HG02943 (cell line): ENCODE measurements at regions not wholly inside any gene's neighbourhood (a gene's known extent, or its start where the extent isn't known, plus 50 kb on each side); places are given as distances from the start of the nearest gene placed in this dataset.
"Not testable (repeated sequence)": the region's sequence is repeated elsewhere in the genome, so short reads cannot be mapped to it uniquely, and the experiment has no call there.

Experiments used
- ATAC-seq: cut with Tn5 transposase; IDR thresholded peaks from one replicate; pipeline ENCODE4 v1.9.1; 2021; ENCODE audit warnings: mild to moderate bottlenecking, low read depth, moderate library complexity; ENCODE audit not compliant: unreplicated experiment

- no peak for ATAC-seq
Measured at GRCh38 chr5:126236994-126237393, 186.2 kb upstream of the GRAMD2B start.

DNA sequence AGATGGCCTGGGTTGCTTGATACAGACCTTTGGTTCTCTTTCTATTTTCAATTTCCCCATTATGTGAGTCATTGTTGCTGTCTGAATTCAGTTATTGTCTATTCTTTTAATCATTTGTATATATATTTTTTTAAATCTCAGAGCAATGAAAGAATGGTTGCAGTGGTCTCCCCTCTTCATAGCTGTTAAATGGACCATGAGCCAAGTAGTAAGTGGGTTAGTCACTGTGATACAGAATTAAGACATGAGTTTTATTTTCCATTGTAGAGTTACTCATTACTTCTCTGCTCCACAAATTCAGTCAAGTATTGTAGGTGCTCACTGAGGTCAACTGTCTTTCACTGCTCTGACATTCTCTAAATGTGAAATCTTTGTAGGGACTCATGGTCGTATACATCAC lies 174.6 kb upstream of the GRAMD2B start:
- ATAC-seq: no peak

- ATAC-seq: no peak
Measured at GRCh38 chr5:126251024-126251423, 172.2 kb upstream of the GRAMD2B start.

DNA sequence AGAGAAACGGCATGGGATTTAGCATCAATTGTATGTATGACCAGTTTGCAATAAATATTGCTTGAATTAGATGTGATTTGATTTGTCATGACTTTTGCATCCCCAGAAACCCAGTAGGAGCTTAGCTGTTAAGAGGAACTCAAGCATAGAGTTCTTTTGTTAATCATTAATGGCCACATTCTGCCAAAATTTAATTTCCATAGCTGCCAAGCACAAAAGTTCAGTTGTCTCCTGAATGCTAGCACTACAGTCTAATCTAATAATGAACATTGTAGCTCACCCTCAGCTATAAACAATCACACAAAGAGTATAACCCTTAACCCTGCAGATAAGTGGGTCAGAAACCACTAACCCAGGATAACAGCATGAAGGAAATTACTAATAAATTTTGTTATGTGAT lies 169.8 kb upstream of the GRAMD2B start:
- no peak for ATAC-seq

DNA sequence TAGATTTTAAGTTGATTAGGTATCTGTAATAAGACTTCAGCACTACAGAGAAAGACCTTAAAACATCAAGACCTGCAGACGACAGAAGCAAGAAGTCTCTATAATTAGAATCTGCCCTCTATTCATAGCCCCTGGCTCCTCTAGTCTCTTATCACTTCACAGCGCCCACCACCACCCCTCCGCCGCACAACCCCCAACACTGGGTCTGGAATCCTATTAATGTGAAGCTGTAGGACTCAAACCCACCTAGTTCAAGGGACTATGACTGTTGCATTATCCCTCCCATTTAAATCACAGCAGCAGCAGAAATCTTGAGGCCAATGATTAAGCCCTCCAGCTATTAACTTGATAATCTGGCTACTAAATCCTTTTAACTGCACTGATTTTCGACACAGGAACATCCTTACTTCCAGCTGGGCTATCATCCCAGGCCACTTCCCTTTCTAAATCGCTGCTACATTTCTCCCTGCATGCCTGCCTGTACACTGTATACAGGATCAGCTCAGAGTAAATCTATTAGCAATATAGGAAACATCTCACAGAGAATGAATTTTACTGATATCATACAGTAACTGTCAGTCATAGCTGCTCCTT lies 159.5 kb upstream of the GRAMD2B start:
- ATAC-seq: no peak

DNA sequence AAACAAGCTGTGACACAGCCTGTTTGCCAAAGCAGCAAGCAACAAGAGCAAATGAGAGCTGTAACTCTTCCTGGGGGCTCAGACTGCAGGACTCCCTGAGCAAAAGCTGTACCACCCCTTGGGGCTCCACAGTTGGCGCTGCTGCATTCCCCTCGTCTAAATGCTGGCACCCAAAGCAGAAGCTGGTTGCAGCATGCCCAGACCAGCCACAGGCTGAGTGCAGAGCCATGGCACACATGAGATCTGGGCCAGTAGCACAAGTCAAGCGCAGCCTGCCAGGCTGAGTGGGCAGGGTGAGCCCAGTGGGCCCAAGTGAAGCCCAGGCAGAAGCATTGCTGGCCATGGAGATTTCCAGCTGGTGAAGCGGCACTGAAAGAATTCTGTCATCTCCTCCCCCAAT lies 157.3 kb upstream of the GRAMD2B start:
- no peak for ATAC-seq

- no peak for ATAC-seq
Measured at GRCh38 chr5:126267438-126267837, 155.8 kb upstream of the GRAMD2B start.

DNA sequence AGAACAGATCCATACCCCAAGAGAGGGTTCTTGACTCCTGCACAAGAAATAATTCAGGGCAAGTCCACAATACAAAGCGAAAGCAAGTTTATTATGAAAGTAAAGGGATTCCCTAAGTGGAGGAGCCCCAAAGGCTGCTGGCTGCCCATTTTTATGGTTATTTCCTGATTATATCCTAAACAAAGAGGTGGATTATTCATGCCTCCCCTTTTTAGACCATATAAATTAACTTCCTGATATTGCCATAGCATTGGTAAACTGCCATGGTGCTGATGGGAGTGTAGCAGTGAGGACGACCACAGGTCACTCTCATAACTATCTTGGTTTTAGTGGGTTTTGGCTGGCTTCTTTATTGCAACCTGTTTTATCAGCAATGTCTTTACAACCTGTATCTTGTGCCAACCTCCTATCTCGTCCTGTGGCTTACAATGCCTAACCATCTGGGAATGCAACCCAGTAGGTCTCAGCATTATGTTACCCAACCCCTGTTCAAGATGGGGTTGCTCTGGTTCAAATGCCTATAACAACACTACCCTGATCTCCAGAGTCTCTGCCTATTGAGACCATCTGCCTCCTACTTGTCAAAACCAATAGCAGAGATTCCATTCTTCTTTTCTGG lies 154.4 kb upstream of the GRAMD2B start:
- no peak for ATAC-seq

GRCh38 chr5:126269511-126269910 lies 153.7 kb upstream of the GRAMD2B start:
- no peak for ATAC-seq

- no peak for ATAC-seq
Measured at GRCh38 chr5:126271141-126271540, 152.1 kb upstream of the GRAMD2B start.

- ATAC-seq: no peak
Measured at GRCh38 chr5:126274076-126274762, 149.0 kb upstream of the GRAMD2B start.

DNA sequence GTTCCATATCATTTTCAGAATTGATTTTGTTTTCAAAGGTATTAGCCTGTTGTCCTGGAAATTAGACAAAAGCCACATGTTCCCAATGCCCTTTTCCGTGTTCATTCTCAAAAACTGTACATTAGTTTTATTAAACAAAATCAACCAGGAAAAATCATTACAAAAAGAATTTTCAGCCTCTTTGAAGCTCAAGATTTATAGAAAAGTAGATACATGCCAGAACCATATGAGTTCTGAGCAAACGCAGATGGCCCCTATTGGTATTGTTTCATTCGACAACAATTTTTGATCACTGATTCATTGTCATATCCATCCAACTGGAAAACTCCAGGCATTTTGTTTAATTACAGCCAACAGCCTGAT lies 148.5 kb upstream of the GRAMD2B start:
- no peak for ATAC-seq

- no peak for ATAC-seq
Measured at GRCh38 chr5:126277762-126278161, 145.4 kb upstream of the GRAMD2B start.

DNA sequence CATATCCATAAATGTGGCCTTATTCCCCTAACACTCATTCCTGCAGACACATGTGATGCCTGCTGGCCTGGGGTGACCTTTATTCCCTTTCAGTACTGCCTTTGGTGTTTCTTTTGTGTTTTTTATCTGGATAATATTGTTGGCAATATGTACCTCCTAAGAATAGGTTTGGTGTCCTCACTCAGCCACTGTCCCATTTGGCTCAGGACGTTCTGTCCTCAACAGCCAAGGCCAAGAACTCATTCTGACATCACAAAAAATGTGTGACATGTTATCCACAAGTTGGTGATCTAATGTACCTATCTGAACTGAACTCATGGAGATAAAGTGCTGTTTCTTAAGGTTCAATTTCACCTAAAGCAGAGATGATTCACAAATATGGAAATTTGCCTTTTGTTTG lies 142.9 kb upstream of the GRAMD2B start:
- no peak for ATAC-seq

- no peak for ATAC-seq
Measured at GRCh38 chr5:126280846-126281245, 142.4 kb upstream of the GRAMD2B start.

- no peak for ATAC-seq
Measured at GRCh38 chr5:126284977-126285696, 138.1 kb upstream of the GRAMD2B start.

DNA sequence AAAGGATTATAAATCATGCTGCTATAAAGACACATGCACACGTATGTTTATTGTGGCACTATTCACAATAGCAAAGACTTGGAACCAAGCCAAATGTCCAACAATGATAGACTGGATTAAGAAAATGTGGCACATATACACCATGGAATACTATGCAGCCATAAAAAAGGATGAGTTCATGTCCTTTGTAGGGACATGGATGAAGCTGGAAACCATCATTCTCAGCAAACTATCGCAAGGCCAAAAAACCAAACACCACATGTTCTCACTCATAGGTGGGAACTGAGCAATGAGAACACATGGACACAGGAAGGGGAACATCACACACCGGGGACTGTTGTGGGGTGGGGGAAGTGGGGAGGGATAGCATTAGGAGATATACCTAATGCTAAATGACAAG lies 127.1 kb upstream of the GRAMD2B start:
- not testable (repeated sequence) for ATAC-seq

DNA sequence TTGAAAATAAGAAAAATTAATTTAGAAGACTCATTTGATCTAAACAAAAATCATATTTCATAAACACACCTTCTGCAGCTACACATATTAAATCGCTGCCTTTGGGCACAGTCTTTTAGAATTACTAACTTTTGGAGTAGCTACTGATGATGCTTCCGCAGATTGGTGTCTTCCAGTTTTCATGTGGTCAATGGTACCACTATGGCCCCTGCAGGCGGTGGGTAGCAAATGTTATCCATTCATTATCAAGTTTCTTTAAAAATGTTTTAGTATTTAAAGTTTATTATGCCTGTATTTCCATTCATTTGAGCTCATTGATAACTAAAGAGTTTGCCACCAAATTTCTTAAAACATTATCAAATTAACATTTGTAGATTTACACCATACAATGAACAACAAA lies 122.9 kb upstream of the GRAMD2B start:
- ATAC-seq: no peak

- no peak for ATAC-seq
Measured at GRCh38 chr5:126301056-126301455, 122.2 kb upstream of the GRAMD2B start.

- ATAC-seq: no peak
Measured at GRCh38 chr5:126309860-126310259, 113.3 kb upstream of the GRAMD2B start.

DNA sequence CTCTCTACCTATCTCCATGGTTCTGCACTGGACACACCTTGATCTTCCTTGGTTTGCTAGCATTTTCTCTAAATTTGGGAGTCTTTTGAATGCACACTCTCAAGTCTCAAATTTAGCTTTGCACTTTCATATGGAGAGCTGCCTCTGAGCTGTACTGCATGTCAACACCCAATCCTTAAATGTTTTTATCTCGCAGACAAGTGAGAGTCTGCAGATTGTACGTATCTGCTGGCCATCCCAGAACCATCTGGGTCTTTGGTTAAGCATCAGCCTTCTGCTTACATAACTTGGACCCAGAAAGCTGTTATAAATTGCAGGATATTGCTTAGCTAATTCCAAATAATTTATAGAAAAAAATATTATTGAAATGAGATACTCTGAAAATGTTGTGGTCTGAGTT lies 111.4 kb upstream of the GRAMD2B start:
- ATAC-seq: no peak

GRCh38 chr5:126315341-126315740 lies 107.9 kb upstream of the GRAMD2B start:
- ATAC-seq: no peak
